Left cardiac atrium (tissue), 4 donors: ENCODE measurements at regions not wholly inside any gene's neighbourhood (a gene's known extent, or its start where the extent isn't known, plus 50 kb on each side); places are given as distances from the start of the nearest gene placed in this dataset.
"Not testable (repeated sequence)": the region's sequence is repeated elsewhere in the genome, so short reads cannot be mapped to it uniquely, and the experiment has no call there.

ENCODE experiments used
- ATAC-seq, 2 donors: fragments of 200-7000 bp; cut with Tn5 transposase; one replicate each; pipeline ENCODE4 v1.9.1; 2020; ENCODE audit warnings: mild to moderate bottlenecking in 2 of 2, moderate library complexity in 2 of 2
- DNase-seq: peaks from one replicate; pipeline ENCODE4 v3.0.0-alpha.2; 2020
- intact Hi-C, 2 donors: fragments of 100-400 bp; cut with DNase I; formaldehyde crosslinking; loops; one replicate each; pipeline versions ENCODE4 v1.14.1 to v1.15.1; 2022 to 2023
- donor health status: DM: no; HTN: yes; CAD: no.
- donor health status: DM: no; HTN: yes; CAD: no; lungs with severe emphysema.
- donor health status: DM: yes; HTN: yes; CAD: no.
- donor health status: Dilated cardiomyopathy.

GRCh38 chr1:148292915-148293314 lies 140.8 kb upstream of the NBPF11 start:
- intact Hi-C loops: no loop called here
- ATAC-seq (no peak), DNase-seq (no peak)

- intact Hi-C loops: no loop called here
Observed at GRCh38 chr1:148290881-148291280, 138.8 kb upstream of the NBPF11 start.

DNA sequence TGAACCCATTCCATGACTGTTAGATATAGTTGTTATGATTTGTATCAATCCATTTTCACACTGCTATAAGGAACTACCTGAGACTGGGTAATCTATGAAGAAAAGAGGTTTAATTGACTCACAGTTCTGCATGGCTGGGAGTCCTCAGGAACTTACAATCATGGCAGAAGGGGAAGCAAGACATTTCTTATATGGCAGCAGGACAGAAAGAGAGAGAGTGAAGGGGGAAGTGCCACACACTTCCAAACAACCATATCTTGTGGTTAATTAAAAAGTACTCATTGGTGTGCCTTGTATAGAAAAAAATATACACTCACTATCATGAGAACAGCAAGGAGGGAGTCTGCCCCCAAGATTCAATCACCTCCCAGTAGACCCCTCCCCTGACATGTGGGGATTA lies 137.6 kb upstream of the NBPF11 start:
- intact Hi-C loops: no loop called here
- ATAC-seq (no peak), DNase-seq (no peak)

More at GRCh38 chr1:148290881-148291280, 138.8 kb upstream of the NBPF11 start:
- no peak for ATAC-seq
- DNase-seq: no peak

DNA sequence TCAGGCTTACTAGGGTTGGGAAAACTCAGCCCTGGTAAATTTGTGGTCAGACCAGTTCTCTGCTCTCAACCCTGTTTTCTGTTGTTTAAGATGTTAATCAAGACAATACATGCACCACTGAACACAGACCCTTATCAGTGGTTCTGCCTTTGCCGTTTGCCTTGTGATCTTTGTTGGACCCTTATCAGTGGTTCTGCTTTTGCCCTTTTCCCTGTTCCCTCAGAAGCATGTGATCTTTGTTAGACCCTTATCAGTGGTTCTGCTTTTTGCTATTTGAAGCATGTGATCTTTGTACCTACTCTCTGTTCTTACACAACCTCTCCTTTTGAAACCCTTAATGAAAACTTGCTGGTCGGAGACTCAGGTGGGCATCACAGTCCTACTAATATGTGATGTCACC lies 133.9 kb upstream of the NBPF11 start:
- DNase-seq, ATAC-seq, intact Hi-C loops: not testable (repeated sequence)

DNA sequence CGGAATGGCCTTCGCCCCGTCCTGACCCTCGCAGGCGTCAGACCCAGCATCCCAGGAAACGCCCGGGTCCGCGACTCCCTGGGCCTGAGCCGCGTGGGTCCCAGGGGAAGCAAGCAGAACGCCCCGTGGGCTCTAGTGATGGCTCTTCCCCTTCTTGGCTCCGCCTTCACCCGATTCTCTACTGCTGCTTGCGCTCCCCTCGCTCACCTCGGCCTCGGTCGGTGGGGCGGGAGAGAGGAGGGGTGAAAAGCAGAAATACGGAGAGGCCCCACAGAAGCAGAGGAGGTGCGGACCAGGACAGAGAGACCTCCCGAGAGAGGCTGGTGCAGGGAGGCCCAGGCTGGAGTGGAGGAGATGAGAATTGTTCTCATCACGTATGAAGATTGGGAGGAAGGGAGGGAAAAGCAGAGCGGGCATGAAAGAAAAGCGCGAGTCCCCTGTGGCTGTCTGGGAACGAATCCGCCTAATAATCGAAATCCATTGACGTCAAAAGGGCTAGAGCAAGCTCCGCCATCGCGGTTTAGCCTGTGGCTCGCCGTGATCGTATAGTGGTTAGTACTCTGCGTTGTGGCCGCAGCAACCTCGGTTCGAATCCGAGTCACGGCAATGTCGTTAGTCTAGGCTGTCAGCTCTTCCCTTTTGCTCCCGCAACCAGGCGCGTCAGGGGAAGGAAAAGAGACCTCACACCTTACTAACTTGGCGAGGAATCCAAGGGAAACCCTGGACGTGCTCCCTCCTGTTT lies 128.9 kb upstream of the NBPF11 start:
- ATAC-seq: peak; percentile 88 to 89
- intact Hi-C loops: not testable (repeated sequence)

GRCh38 chr1:148279002-148279542 lies 127.0 kb upstream of the NBPF11 start:
- DNase-seq, ATAC-seq, intact Hi-C loops: not testable (repeated sequence)

More for the DNA sequence above, 128.9 kb upstream of the NBPF11 start:
- DNase-seq: not testable (repeated sequence)

DNA sequence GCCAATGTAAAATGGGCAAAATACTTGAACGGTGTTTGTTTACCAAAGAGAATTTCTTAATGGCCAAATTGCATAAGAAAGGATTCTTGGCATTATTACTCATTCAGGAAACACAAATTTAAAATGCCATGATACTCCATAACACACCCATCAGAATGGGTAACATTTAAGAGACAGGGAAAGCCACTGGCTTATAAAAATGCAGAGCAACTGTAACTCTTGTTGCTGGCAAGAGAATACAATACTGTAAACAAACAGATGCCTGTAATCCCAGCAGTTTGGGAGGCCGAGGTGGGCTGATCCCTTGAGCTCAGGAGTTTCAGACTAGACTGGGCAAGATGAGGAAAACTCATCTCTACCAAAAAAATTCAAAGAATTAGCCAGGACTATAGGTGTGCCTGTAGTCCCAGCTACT lies 125.8 kb upstream of the NBPF11 start:
- ATAC-seq, intact Hi-C loops, DNase-seq: not testable (repeated sequence)

- intact Hi-C loops, ATAC-seq, DNase-seq: not testable (repeated sequence)
Observed at GRCh38 chr1:148267066-148267465, 115.0 kb upstream of the NBPF11 start.

GRCh38 chr1:148264374-148265276 lies 112.5 kb upstream of the NBPF11 start:
- DNase-seq: no peak
- intact Hi-C loops: no loop called here

GRCh38 chr1:148263906-148264255 lies 111.8 kb upstream of the NBPF11 start:
- intact Hi-C loops: no loop called here
- ATAC-seq (no peak), DNase-seq (no peak)

More at GRCh38 chr1:148264374-148265276, 112.5 kb upstream of the NBPF11 start:
- ATAC-seq: peak in 1 of 2 donors; percentile 61

- peak; percentile 76 to 83 for ATAC-seq
- DNase-seq: peak; percentile 56
- intact Hi-C loops: no loop called here
Observed at GRCh38 chr1:148263128-148263905, 111.2 kb upstream of the NBPF11 start.

GRCh38 chr1:148261684-148262083 lies 109.6 kb upstream of the NBPF11 start:
- ATAC-seq, DNase-seq, intact Hi-C loops: not testable (repeated sequence)

GRCh38 chr1:148257886-148258285 lies 105.8 kb upstream of the NBPF11 start:
- ATAC-seq, intact Hi-C loops, DNase-seq: not testable (repeated sequence)

GRCh38 chr1:148254611-148255429 lies 102.7 kb upstream of the NBPF11 start:
- DNase-seq, intact Hi-C loops: not testable (repeated sequence)
- peak in 1 of 2 donors; percentile 34 for ATAC-seq

GRCh38 chr1:148253808-148254207 lies 101.7 kb upstream of the NBPF11 start:
- intact Hi-C loops, ATAC-seq, DNase-seq: not testable (repeated sequence)

- DNase-seq, intact Hi-C loops, ATAC-seq: not testable (repeated sequence)
Observed at GRCh38 chr1:148248798-148249197, 96.7 kb upstream of the NBPF11 start.

DNA sequence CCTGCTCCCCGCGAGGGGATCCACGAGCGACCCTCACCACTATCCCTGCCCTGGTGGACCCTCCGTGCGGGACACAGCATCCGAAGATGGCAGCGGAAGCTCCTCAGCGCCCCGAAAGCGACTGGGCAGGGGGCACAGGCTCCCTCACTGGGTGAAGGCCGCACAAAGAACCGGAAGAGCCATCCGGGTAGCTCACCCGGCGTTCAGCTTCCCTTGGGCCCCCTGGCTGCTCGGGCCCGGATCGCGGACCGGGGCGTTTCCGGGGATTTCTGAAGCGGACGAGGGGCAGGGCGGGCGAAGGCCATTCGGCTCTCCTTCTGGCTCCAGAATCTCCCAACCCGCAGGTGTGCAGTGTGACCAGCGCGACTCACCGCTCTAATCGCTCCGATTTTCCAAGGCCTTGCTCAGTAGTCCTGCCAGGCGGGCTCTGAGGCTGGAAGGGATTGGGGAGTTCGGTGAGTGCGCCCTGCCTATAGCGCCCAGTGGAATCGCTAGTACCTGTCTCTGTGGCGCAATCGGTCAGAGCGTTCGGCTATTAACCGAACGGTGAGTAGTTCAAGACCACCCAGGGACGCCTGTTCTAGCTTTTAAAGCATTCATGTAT lies 94.3 kb upstream of the NBPF11 start:
- intact Hi-C loops, DNase-seq: not testable (repeated sequence)
- peak; percentile 73 to 80 for ATAC-seq
